Kasumi-1 (cell line): ENCODE measurements at regions not wholly inside any gene's neighbourhood (a gene's known extent, or its start where the extent isn't known, plus 50 kb on each side); places are given as distances from the start of the nearest gene placed in this dataset.
"Not testable (repeated sequence)": the region's sequence is repeated elsewhere in the genome, so short reads cannot be mapped to it uniquely, and the experiment has no call there.

ENCODE experiments used
- DNase-seq, 2 experiments: peaks; one replicate each; lab custom pipeline; 2025; lab: John Stamatoyannopoulos, UW

DNA sequence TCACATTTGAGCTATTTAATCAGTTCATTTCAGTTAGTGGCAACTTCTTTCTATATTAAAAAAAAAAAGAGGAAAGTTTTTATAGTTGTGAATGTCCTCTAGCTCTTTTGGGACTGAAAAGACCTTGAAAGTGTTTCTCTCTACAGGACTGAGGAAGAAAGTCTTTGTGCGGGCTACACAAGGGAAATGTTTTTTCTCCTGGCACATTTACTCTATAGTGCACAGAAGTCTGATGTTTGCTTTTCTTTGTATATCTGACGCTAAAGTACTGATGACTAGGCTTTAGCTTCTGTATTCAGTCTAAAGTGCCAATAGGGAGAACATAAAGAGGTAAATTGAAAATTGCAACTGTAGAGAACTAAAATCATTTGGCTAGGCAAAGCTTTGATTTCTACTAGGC is 737.4 kb upstream of the LUZP2 start:
- DNase-seq = no peak

- DNase-seq = no peak
Observed at GRCh38 chr11:23764286-23764685, 732.6 kb upstream of the LUZP2 start.

DNA sequence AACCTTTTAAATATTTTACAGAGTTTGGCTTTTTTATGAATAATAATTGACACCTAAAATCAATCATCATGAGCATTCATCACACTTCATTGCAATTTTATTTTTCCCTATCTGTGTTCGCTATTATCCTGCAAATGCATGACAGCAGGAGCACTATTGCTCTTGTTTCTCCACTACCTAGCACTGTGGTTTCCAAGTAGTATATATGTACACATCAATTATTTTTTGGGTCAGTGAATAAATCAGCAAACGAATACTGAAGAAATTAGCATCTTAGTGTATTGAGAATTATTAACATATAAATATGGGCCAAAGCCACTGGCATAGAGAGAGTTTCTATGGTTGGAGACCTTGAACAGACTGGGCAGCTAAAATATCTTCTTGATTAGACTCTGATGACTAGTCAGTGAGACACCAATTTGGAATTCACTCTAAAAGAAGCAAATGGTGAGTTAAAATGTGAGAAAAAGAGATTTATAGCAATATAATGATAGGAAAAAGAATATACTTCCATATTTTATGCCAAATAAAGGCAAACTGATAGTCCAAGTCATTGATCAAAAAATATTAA is 731.1 kb upstream of the LUZP2 start:
- no peak for DNase-seq

GRCh38 chr11:23767576-23767975 is 729.3 kb upstream of the LUZP2 start:
- DNase-seq = no peak

DNA sequence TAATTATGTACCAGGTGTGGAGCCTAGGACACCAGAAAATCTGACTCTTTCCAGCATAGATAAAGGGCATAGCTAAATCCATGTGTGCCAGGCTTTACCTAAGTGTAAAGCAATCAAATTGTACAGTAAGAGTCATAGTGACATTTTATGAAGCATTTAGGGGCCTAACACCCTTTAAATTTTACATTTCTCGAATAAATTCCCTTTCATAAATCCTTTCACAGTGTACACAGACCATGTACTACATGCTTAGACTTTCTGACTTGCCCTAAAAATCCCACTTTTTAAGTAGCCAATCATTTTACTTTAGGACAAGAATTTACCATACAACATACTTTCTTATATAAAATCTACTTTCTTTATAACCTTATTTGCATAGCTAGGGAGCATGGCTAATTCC is 727.6 kb upstream of the LUZP2 start:
- DNase-seq = no peak

DNA sequence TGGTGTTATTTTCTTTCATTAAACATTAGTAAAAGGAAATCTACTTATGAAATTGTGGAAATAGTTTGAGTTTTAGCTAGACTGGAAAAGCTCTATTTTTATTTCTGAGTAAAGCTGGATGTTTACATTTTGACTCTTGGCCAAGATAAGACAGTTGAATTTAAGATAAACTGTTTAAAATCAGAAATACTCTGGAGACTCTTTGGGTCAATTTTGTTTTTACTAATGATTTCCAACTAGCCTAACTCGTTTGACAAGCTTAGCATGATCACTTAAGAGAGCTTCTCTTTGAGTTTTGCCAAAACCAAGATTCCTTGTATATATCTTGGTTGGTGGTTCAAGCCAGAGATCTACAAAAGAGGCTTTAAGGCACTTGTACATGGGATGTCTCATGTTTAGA is 724.8 kb upstream of the LUZP2 start:
- no peak for DNase-seq

- no peak for DNase-seq
Observed at GRCh38 chr11:23778971-23779370, 717.9 kb upstream of the LUZP2 start.

GRCh38 chr11:23780231-23780630 is 716.6 kb upstream of the LUZP2 start:
- no peak for DNase-seq

- no peak for DNase-seq
Observed at GRCh38 chr11:23781803-23782560, 714.9 kb upstream of the LUZP2 start.

GRCh38 chr11:23786974-23787373 is 709.9 kb upstream of the LUZP2 start:
- DNase-seq = not testable (repeated sequence)

GRCh38 chr11:23789200-23789853 is 707.5 kb upstream of the LUZP2 start:
- no peak for DNase-seq

GRCh38 chr11:23789938-23790371 is 706.9 kb upstream of the LUZP2 start:
- DNase-seq = no peak

DNA sequence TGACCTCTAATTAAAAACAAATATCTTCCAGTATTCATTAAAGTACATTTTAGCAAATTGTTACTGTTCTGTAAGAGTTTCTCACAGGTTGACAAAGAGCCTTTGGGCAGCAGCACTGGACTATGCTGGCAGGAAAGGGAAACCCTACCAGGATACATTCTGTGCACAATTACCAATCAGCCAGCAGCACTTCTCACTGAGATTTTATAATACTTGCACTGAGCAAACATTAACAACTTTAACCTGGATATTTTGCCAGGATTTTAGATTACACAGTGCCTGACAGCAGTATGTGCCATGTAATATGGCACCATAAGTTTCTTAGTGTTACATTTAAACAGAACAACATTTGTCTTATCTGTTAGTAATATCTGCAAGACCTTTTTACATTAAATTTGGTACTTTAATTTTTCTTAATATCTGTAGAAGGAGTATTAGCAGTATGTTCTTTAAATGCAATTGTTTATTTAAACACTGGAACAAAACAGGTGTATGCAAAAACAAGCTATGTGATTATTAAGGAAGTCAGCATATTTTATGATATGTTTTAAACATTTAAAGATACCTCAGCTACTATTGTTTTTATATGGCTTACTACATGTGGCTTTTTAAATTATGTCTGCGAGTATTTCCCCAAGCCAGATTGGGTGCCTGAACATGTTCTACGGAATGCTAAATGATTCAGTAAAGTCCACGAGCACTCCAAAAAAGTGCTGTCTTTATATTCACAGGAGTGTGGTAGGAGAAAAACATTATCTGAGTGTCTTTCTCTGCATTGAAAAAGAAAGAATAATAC is 699.0 kb upstream of the LUZP2 start:
- DNase-seq = no peak

- not testable (repeated sequence) for DNase-seq
Observed at GRCh38 chr11:23834306-23834705, 662.5 kb upstream of the LUZP2 start.

- DNase-seq = no peak
Observed at GRCh38 chr11:23836981-23837380, 659.9 kb upstream of the LUZP2 start.

DNA sequence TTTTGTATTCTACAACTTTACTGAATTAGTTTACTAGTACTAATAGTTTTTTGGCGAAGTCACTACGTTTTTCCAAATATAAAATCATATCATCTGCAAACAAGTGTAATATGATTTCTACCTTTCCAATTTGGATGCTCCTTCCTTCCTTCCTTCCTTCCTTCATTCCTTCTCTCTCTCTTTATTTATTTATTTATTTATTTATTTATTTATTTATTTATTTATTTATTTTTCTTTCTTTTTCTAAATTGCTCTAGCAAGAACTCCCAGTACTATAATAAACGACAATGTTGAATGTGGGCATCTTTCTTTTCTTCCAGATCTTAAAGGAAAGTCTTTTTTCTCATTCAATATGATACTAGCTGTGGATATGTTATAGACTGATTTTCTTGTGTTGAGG is 656.0 kb upstream of the LUZP2 start:
- no peak for DNase-seq

- no peak for DNase-seq
Observed at GRCh38 chr11:23846902-23847422, 649.9 kb upstream of the LUZP2 start.

- no peak for DNase-seq
Observed at GRCh38 chr11:23851216-23851615, 645.6 kb upstream of the LUZP2 start.

DNA sequence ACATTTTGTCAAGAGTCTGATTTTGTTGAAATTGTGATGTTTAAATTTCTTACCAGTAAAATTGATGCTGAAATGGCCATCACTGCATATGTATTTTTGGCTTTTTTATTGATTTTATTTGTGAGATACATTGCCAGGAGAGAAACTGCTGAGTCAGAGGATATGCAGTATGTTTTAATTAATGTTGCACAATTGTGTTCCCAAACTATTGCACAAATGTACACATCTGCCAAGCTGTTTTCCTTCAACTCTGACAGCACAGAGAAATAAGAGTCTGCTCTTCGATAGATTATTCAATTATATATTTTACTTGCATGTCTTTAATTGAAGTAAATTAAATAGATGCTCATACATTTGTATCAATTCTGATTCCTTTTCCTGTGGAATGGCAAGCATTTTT is 640.2 kb upstream of the LUZP2 start:
- DNase-seq = no peak

DNA sequence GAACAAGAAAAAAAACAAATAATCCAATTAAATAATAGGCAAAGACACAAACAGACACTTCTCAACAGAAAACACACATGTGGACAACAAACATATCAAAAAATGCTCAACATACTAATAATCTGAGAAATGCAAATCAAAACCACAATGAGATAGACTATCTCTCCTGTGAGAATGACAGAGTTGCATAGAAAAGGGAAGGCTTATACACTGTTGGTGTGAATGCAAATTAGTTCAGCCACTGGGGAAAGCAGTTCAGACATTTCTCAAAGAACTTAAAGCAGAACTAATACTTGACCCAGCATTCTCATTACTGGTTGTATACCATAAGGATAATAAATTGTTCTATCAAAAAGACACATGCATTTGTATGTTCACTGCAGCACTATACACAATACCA is 637.8 kb upstream of the LUZP2 start:
- no peak for DNase-seq

- DNase-seq = no peak
Observed at GRCh38 chr11:23861615-23862014, 635.2 kb upstream of the LUZP2 start.

GRCh38 chr11:23865341-23865975 is 631.4 kb upstream of the LUZP2 start:
- DNase-seq = no peak
